ENCODE measurements at regions not wholly inside any gene's neighbourhood (a gene's known extent, or its start where the extent isn't known, plus 50 kb on each side); places are given as distances from the start of the nearest gene placed in this dataset.
"Not testable (repeated sequence)": the region's sequence is repeated elsewhere in the genome, so short reads cannot be mapped to it uniquely, and the experiment has no call there.

- ChIA-PET POLR2A (no interaction called here), CTCF (no interaction called here)
These were observed 124.2 kb upstream of the SMURF2 start for GRCh38 chr17:64786337-64786736.

DNA sequence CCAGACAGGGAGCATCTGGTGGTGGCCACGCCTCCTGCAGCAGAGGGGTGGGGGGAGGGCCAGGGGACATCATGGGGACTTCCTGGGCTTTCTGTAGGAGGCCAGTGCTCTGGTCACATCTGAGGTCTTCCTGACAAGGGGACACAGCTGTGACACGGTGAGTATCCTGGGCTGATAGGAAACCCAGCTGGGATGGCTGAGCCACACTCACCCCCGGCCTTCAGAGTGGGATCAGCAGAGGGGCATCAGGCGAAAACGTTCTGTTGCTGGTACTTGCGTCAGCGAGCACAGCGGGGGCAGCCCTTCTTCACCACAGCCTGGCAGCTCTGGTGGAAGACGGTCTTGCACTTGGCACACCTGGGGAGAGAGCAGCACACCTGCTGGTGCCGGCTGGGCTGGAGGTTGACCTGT lies 122.9 kb upstream of the SMURF2 start:
- CTCF ChIA-PET: no interaction called here
- POLR2A ChIA-PET: no interaction called here

DNA sequence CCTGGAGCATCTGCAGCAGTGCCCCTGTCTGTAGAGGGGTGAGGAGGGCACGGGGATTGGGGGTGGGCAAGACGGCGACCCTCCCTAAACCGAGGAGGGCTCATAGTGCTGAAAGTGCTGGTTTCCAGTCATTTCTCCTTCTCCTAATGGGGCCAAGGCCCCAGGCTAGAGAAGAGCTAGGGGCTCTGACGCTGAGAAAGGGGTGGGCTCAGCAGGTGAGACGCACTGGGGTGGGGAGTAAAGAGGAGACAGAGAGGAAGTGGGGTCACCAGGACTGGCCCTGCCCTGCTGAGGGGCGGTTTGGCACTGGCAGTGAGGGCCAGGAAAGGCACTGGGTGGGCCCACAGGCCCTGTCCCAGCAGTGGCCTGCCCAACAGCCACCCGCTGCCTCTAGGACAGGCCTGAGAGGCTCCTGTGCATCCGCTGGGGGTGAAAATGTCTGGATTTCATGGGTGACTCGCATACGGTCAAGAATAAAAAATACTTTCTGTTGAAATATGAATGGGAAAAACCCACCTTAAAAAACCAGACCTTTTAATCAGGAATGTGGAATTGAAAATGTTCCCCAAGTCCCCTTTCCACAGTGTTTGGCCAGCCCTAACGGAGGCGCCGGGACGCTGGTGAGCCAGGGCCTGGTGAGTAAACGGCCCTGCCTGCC lies 122.4 kb upstream of the SMURF2 start:
- POLR2A ChIA-PET: no interaction called here
- CTCF ChIA-PET: no interaction called here

GRCh38 chr17:64783556-64784352 lies 121.6 kb upstream of the SMURF2 start:
- POLR2A ChIA-PET: no interaction called here

GRCh38 chr17:64783031-64783461 lies 120.9 kb upstream of the SMURF2 start:
- ChIA-PET POLR2A (no interaction called here), CTCF (no interaction called here)

More at GRCh38 chr17:64783556-64784352, 121.6 kb upstream of the SMURF2 start:
- CTCF ChIA-PET: no interaction called here

DNA sequence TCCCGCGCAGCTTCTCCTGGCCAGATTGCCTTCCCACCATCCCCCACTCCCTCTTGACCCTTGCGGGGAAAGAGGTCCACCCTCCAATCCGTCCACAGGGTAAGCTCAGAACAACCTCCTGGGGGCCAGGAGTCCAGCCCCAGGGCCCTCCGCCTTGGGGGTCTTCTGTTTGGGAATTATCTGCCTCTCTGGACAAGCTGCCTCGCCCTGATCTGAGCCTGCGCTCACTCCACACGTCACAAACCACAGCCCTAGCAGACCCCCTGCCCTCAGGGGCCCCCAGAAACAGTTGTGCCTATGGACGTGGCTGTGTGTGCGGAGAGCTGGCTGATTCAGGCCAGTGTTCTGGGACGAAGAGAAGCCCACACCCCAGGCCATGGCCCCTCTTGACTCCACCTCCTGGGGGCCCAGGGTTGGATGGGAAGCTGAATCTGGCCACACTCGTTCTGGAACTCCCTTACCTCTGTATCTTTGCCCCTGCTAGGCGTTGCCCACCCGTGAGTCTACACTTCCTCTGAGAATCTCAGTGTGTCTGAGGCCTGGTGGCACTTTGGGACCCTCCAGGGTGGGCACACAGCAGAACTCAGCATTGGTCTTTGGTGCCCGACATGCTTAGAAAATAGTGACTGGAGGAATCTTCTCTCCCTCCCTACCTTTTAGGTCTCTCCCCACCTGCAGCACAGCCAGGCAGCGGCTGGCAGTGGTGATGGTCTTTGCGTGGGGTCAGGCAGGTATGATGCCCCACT lies 119.9 kb upstream of the SMURF2 start:
- ChIA-PET POLR2A (no interaction called here), CTCF (no interaction called here)

GRCh38 chr17:64781014-64781756 lies 119.1 kb upstream of the SMURF2 start:
- POLR2A ChIA-PET: interaction anchor here (1.4 kb wide), 1 partner anchor 12 kb away, joined by 5 read pairs; no protein-coding TSS in a partner anchor
- CTCF ChIA-PET: no interaction called here

DNA sequence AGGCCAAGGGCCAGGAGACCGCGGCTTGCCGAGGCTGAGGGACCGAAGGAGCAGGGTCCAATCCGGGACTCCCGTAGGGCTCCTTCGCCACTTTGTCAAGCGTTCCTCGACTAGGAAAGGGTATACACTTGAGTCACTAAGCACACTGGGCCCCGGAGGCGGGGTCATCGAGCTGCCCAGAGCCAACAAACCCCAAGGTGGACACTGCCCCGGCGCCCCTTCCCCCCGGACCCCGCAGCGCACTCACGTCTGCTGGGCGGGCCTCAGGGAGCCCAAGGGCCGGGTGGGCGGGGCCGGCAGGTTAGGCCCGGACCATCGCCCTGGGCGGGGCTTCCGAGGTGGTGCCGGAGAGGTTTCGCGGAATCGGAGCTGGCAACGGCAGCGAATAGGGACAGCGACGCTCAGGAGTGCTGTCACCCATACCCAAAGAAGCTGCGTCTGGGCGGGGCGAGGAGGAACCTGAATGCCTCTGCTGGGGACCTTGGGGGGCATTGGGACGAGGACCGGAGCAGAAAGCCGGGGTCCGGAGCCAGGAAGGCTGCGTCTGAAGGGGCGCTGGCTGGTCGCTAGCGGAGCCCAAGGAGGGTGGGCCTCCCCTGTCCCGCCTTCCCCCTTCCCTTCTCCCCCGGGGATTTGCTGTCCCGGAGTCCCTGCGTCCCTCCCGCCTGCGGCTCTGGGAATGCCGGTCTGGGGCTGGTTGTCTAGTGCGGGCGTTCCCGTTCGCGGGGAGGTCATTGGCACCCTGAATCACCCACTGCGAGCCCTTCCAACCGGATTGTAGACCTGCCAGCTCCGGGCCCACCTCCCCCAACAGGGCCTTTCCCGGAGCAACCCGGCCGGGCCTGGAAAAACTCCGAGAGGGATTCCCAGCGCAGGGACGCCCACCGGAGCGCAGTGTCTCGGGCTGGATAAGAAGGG lies 118.2 kb upstream of the SMURF2 start:
- POLR2A ChIA-PET: interaction anchor here (1.4 kb wide), 1 partner anchor 13 kb away, joined by 5 read pairs; no protein-coding TSS in a partner anchor
- CTCF ChIA-PET: no interaction called here

GRCh38 chr17:64779376-64780095 lies 117.4 kb upstream of the SMURF2 start:
- ChIA-PET CTCF (interaction anchor here (0.6 kb wide), 1 partner anchor 249 kb away, joined by 3 read pairs; no protein-coding TSS in a partner anchor), POLR2A (interaction anchor here (1.4 kb wide), 1 partner anchor 14 kb away, joined by 5 read pairs; no protein-coding TSS in a partner anchor)

GRCh38 chr17:64779098-64779375 lies 116.9 kb upstream of the SMURF2 start:
- POLR2A ChIA-PET: not testable (repeated sequence)

DNA sequence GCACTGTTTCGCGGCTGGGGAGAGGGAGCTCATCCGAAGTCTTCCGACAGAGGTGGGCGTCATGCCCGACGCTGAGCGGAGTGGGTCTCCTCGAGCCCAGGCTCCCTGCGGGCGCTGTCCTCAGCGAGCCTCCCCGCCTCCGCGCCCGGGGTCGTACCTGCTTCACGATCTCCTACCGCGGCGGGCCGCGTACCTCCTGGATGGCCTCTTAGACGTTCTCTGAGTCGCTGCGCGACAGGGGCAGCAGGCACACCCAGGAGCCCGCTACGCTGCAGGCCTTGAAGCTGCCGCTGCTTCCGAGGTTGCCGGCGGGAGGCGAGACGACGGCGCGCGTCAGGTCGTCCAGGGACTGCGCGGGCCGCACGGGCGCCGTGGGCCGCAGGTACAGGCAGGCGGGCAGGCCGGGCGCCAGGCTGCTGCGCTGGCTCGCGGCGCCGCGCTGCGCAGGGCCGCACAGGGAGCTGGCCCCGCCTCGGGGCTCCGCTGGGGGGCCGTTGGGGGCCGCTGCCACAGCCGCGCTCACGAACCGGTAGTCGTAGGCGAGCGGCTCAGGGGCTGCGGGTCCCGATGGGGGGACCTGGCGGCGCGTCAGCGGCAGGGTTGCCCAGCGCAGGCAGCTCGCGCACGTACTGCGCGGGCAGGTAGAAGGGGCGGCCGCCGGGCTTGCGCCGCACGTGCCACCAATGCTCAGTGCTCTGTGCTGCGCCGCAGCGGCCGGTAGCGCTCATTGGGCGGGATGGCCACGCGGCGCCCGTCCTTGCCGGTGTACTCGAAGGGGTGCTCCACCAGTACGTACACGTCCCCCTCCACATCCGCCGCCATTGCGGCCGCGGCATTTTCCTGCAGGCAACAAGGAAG lies 116.4 kb upstream of the SMURF2 start:
- ChIA-PET POLR2A (no interaction called here), CTCF (interaction anchor here (0.7 to 1.8 kb wide), 6 partner anchors 9 to 462 kb away, joined by 3 to 6 read pairs (median 4); partner anchors contain the start of gene SMURF2)

More at GRCh38 chr17:64779098-64779375, 116.9 kb upstream of the SMURF2 start:
- CTCF ChIA-PET: not testable (repeated sequence)

- CTCF ChIA-PET: interaction anchor here (0.7 to 1.8 kb wide), 9 partner anchors 9 to 462 kb away, joined by 3 to 6 read pairs (median 4); partner anchors contain the start of gene SMURF2
- POLR2A ChIA-PET: no interaction called here
These were observed 115.5 kb upstream of the SMURF2 start for GRCh38 chr17:64777415-64778239.

- POLR2A ChIA-PET: not testable (repeated sequence)
These were observed 114.8 kb upstream of the SMURF2 start for GRCh38 chr17:64776720-64777414.

GRCh38 chr17:64775701-64776570 lies 113.8 kb upstream of the SMURF2 start:
- CTCF ChIA-PET: interaction anchor here (0.6 to 1.8 kb wide), 4 partner anchors 114 to 324 kb away, joined by 3 to 5 read pairs (median 4); partner anchors contain the start of gene SMURF2
- POLR2A ChIA-PET: interaction anchor here (0.6 kb wide), 1 partner anchor 126 kb away, joined by 5 read pairs; no protein-coding TSS in a partner anchor

More at GRCh38 chr17:64776720-64777414, 114.8 kb upstream of the SMURF2 start:
- CTCF ChIA-PET: interaction anchor here (0.6 to 1.8 kb wide), 8 partner anchors 8 to 323 kb away, joined by 3 to 6 read pairs (median 4); partner anchors contain the start of gene SMURF2

All from activated CD8-positive, alpha-beta memory T cell treated with anti-CD3 and anti-CD28 coated beads for 36 hours (primary cell).